MV-4-11 (cell line): ENCODE measurements at regions not wholly inside any gene's neighbourhood (a gene's known extent, or its start where the extent isn't known, plus 50 kb on each side); places are given as distances from the start of the nearest gene placed in this dataset.

ENCODE experiments used
- DNase-seq: peaks from one replicate; lab custom pipeline; 2025; lab: John Stamatoyannopoulos, UW

- DNase-seq: no peak
These were observed 115.0 kb upstream of the KIF5B start for GRCh38 chr10:32171204-32171603.

- no peak for DNase-seq
These were observed 113.3 kb upstream of the KIF5B start for GRCh38 chr10:32169556-32169955.

GRCh38 chr10:32167450-32167849 lies 111.2 kb upstream of the KIF5B start:
- no peak for DNase-seq

GRCh38 chr10:32166365-32166764 lies 110.1 kb upstream of the KIF5B start:
- DNase-seq: no peak

GRCh38 chr10:32163762-32164148 lies 107.5 kb upstream of the KIF5B start:
- DNase-seq: peak; percentile 5

- DNase-seq: no peak
These were observed 107.0 kb upstream of the KIF5B start for GRCh38 chr10:32163071-32163761.

- no peak for DNase-seq
These were observed 105.4 kb upstream of the KIF5B start for GRCh38 chr10:32161586-32161985.

GRCh38 chr10:32160864-32161263 lies 104.6 kb upstream of the KIF5B start:
- no peak for DNase-seq

GRCh38 chr10:32159264-32159663 lies 103.0 kb upstream of the KIF5B start:
- no peak for DNase-seq

GRCh38 chr10:32156031-32156495 lies 99.8 kb upstream of the KIF5B start:
- DNase-seq: no peak

GRCh38 chr10:32155075-32155516 lies 98.9 kb upstream of the KIF5B start:
- no peak for DNase-seq

GRCh38 chr10:32153931-32154330 lies 97.7 kb upstream of the KIF5B start:
- peak; percentile 37 for DNase-seq

- DNase-seq: no peak
These were observed 97.0 kb upstream of the KIF5B start for GRCh38 chr10:32153252-32153651.

- no peak for DNase-seq
These were observed 95.6 kb upstream of the KIF5B start for GRCh38 chr10:32151871-32152270.

GRCh38 chr10:32150532-32151101 lies 94.4 kb upstream of the KIF5B start:
- DNase-seq: no peak

- no peak for DNase-seq
These were observed 93.2 kb upstream of the KIF5B start for GRCh38 chr10:32149252-32149955.

GRCh38 chr10:32148864-32149251 lies 92.6 kb upstream of the KIF5B start:
- no peak for DNase-seq

GRCh38 chr10:32147730-32148129 lies 91.5 kb upstream of the KIF5B start:
- DNase-seq: no peak

- DNase-seq: no peak
These were observed 89.9 kb upstream of the KIF5B start for GRCh38 chr10:32146166-32146565.

- no peak for DNase-seq
These were observed 88.8 kb upstream of the KIF5B start for GRCh38 chr10:32144817-32145688.

- no peak for DNase-seq
These were observed 87.2 kb upstream of the KIF5B start for GRCh38 chr10:32143302-32143847.

GRCh38 chr10:32142646-32143045 lies 86.4 kb upstream of the KIF5B start:
- DNase-seq: no peak
